H1 (cell line): ENCODE measurements at regions not wholly inside any gene's neighbourhood (a gene's known extent, or its start where the extent isn't known, plus 50 kb on each side); places are given as distances from the start of the nearest gene placed in this dataset.

ENCODE experiments used
- CTCF ChIA-PET: fragments of 300-600 bp; sonication (Branson Sonifier 250); formaldehyde crosslinking; loops from one replicate; lab custom pipeline; 2021; ENCODE audit not compliant: partially characterized antibody; lab: Charles Lee
- POLR2A ChIA-PET: fragments of 300-600 bp; sonication (Branson Sonifier 250); formaldehyde crosslinking; loops from one replicate; lab custom pipeline; 2021; ENCODE audit warnings: inconsistent platforms; ENCODE audit not compliant: partially characterized antibody; lab: Charles Lee
- DNase-seq, 2 experiments: peaks; one replicate each; pipeline versions ENCODE4 v3.0.0 to v3.0.0-alpha.2; 2010 to 2022; ENCODE audit warnings: low spot score in 2 of 2, low read depth in 1 of 2, mixed read lengths in 1 of 2
- FAIRE-seq: peaks from 2 replicates; lab custom pipeline; 2011; peaks lifted over from hg19 to GRCh38; lab: Jason Lieb, UNC
- H2AFZ ChIP-seq: 2 replicates; pipeline ENCODE4 v1.8.1; 2012; ENCODE audit warnings: low read length, inconsistent platforms
- H2AK5ac ChIP-seq: 2 replicates; pipeline ENCODE4 v1.6.1; 2013; ENCODE audit warnings: low read depth, low read length
- H2BK120ac ChIP-seq: replicated peaks from 2 replicates; pipeline ENCODE3; 2013; ENCODE audit warnings: low read depth, low read length, inconsistent platforms
- H2BK12ac ChIP-seq: 2 replicates; pipeline ENCODE4 v1.6.1; 2013; ENCODE audit warnings: low read depth, low read length
- H2BK15ac ChIP-seq: 2 replicates; pipeline ENCODE4 v1.6.1; 2013; ENCODE audit warnings: low read length
- H2BK20ac ChIP-seq: 2 replicates; pipeline ENCODE4 v1.6.1; 2013; ENCODE audit warnings: low read length
- H2BK5ac ChIP-seq: 2 replicates; pipeline ENCODE4 v1.6.1; 2013; ENCODE audit warnings: low read depth, low read length
- H3K14ac ChIP-seq: 2 replicates; pipeline ENCODE4 v1.6.1; 2013; ENCODE audit warnings: inconsistent platforms; ENCODE audit not compliant: insufficient read length
- H3K18ac ChIP-seq: 2 replicates; pipeline ENCODE4 v1.6.1; 2013; ENCODE audit warnings: low read length; ENCODE audit errors: extremely low read depth
- H3K23ac ChIP-seq: 2 replicates; pipeline ENCODE4 v1.6.1; 2013; ENCODE audit warnings: inconsistent platforms; ENCODE audit not compliant: insufficient read length
- H3K23me2 ChIP-seq: 2 replicates; pipeline ENCODE4 v1.6.1; 2013; ENCODE audit warnings: low read depth, low read length
- H3K27ac ChIP-seq: 2 replicates; pipeline ENCODE4 v1.6.1; 2011; ENCODE audit warnings: low read depth, low read length, inconsistent platforms
- H3K27me3 ChIP-seq, 4 experiments: replicated peaks in 1 of 4; 1 replicate in 1 of 4; 2 replicates in 3 of 4; pipeline versions ENCODE4 v1.6.1 to v1.8.1; 2011 to 2013; ENCODE audit warnings: low read length in 3 of 4, mild to moderate bottlenecking in 3 of 4, inconsistent platforms in 2 of 4, mixed read lengths in 2 of 4, moderate library complexity in 1 of 4; ENCODE audit not compliant: control insufficient read depth in 3 of 4, insufficient read depth in 3 of 4; ENCODE audit errors: extremely low read depth in 1 of 4
- H3K36me3 ChIP-seq, 4 experiments: 2 replicates each; pipeline versions ENCODE4 v1.6.1 to v1.8.1; 2011 to 2013; ENCODE audit warnings: mild to moderate bottlenecking in 4 of 4, low read length in 3 of 4, moderate library complexity in 2 of 4, control low read depth in 1 of 4, inconsistent platforms in 1 of 4; ENCODE audit not compliant: insufficient read depth in 4 of 4, control insufficient read depth in 2 of 4
- H3K4ac ChIP-seq: replicated peaks from 2 replicates; pipeline ENCODE3; 2013; ENCODE audit warnings: low read length, low read depth, mixed read lengths, inconsistent platforms; ENCODE audit not compliant: insufficient read length
- H3K4me1 ChIP-seq, 4 experiments: replicated peaks in 1 of 4; 1 replicate in 1 of 4; 2 replicates in 3 of 4; pipeline versions ENCODE4 v1.6.1 to v1.8.1; 2011 to 2013; ENCODE audit warnings: low read length in 3 of 4, inconsistent platforms in 2 of 4, mixed read lengths in 1 of 4; ENCODE audit not compliant: insufficient read depth in 4 of 4, control insufficient read depth in 3 of 4
- H3K4me2 ChIP-seq, 2 experiments: 2 replicates each; pipeline versions ENCODE4 v1.6.1 to v1.8.1; 2011 to 2013; ENCODE audit warnings: low read depth in 2 of 2, low read length in 2 of 2, control low read depth in 1 of 2, inconsistent platforms in 1 of 2, mild to moderate bottlenecking in 1 of 2; ENCODE audit not compliant: insufficient read depth in 1 of 2
- H3K4me3 ChIP-seq, 4 experiments: fragments of 200-600, 300-600 bp in 1 of 4; sonication (generic), shearing (Covaris generic), sonication (Bioruptor Twin) in 1 of 4; 2 replicates each; pipeline versions ENCODE4 v1.5.1 to v1.8.1; 2011 to 2016; ENCODE audit warnings: low read length in 4 of 4, low read depth in 3 of 4, control low read depth in 2 of 4, inconsistent platforms in 2 of 4, mild to moderate bottlenecking in 2 of 4, mixed read lengths in 1 of 4, moderate library complexity in 1 of 4; ENCODE audit not compliant: insufficient read depth in 2 of 4; ENCODE audit errors: extremely low read depth in 1 of 4
- H3K56ac ChIP-seq: replicated peaks from 2 replicates; pipeline ENCODE3; 2013; ENCODE audit warnings: low read depth, mild to moderate bottlenecking, mixed read lengths, low read length, inconsistent platforms; ENCODE audit not compliant: insufficient read length
- H3K79me1 ChIP-seq: 2 replicates; pipeline ENCODE4 v1.6.1; 2013; ENCODE audit warnings: low read depth, low read length, control low read depth
- H3K79me2 ChIP-seq, 2 experiments: 2 replicates each; pipeline versions ENCODE4 v1.6.1 to v1.8.1; 2012 to 2013; ENCODE audit warnings: low read length in 2 of 2, mild to moderate bottlenecking in 2 of 2, inconsistent platforms in 1 of 2; ENCODE audit not compliant: insufficient read depth in 2 of 2, control insufficient read depth in 1 of 2
- H3K9ac ChIP-seq, 4 experiments: replicated peaks in 1 of 4; 1 replicate in 1 of 4; 2 replicates in 3 of 4; pipeline versions ENCODE4 v1.6.1 to v1.8.1; 2011 to 2013; ENCODE audit warnings: low read depth in 3 of 4, low read length in 3 of 4, control low read depth in 2 of 4, mild to moderate bottlenecking in 2 of 4, moderate library complexity in 2 of 4, inconsistent platforms in 1 of 4; ENCODE audit errors: extremely low read depth in 1 of 4
- H3K9me3 ChIP-seq, 2 experiments: 2 replicates each; pipeline versions ENCODE4 v1.6.1 to v1.8.1; 2012 to 2013; ENCODE audit warnings: mild to moderate bottlenecking in 2 of 2, moderate library complexity in 2 of 2, control low read depth in 1 of 2, inconsistent platforms in 1 of 2, low read depth in 1 of 2, low read length in 1 of 2, mixed read lengths in 1 of 2; ENCODE audit not compliant: insufficient read depth in 2 of 2
- H4K20me1 ChIP-seq, 2 experiments: replicated peaks in 1 of 2; 2 replicates each; pipeline versions ENCODE3 to v1.8.1; 2011 to 2013; ENCODE audit warnings: inconsistent platforms in 2 of 2, low read length in 2 of 2, mild to moderate bottlenecking in 1 of 2; ENCODE audit not compliant: insufficient read depth in 2 of 2, control insufficient read depth in 1 of 2
- H4K5ac ChIP-seq: 2 replicates; pipeline ENCODE4 v1.6.1; 2013; ENCODE audit warnings: low read length, low read depth, mixed read lengths, inconsistent platforms; ENCODE audit not compliant: insufficient read length
- H4K8ac ChIP-seq: 2 replicates; pipeline ENCODE4 v1.8.0; 2013; ENCODE audit warnings: mild to moderate bottlenecking, moderate library complexity, low read length, inconsistent platforms; ENCODE audit not compliant: insufficient read depth; ENCODE audit errors: extremely low read depth
- H4K91ac ChIP-seq: replicated peaks from 2 replicates; pipeline ENCODE3; 2013; ENCODE audit warnings: low read length, mixed read lengths, inconsistent platforms; ENCODE audit not compliant: insufficient read length
- CHD2 ChIP-seq: IDR thresholded peaks from 2 replicates; pipeline ENCODE4 v1.6.1; 2012; ENCODE audit warnings: low read length, improper control_type of control experiment
- EZH2 ChIP-seq: fragments of 200-600 bp; sonication (generic); IDR thresholded peaks from 2 replicates; pipeline ENCODE4 v1.7.1; 2012; ENCODE audit warnings: low read depth, mild to moderate bottlenecking, moderate library complexity, low read length, inconsistent platforms; ENCODE audit not compliant: severe bottlenecking
- ZNF274 ChIP-seq: IDR thresholded peaks from 2 replicates; pipeline ENCODE4 v1.7.0; 2012; ENCODE audit warnings: low read length, borderline replicate concordance; ENCODE audit errors: extremely low read depth
- WGBS, 2 experiments: shearing (Covaris generic) in 1 of 2; methylation state at CpG; one replicate each; pipeline versions ENCODE4 v1.1.6 to v1.1.7; 2013 to 2015; ENCODE audit warnings: low lambda C conversion rate in 2 of 2, mixed read lengths in 2 of 2, inconsistent platforms in 1 of 2, low coverage in 1 of 2, missing lambda C conversion rate in 1 of 2; ENCODE audit not compliant: insufficient replicate concordance in 2 of 2, insufficient coverage in 1 of 2, insufficient read length in 1 of 2; ENCODE audit errors: extremely low coverage in 1 of 2, missing lambda C conversion rate in 1 of 2; 5-methylcytosine and 5-hydroxymethylcytosine counted together

- peak overlapping the region in 1 of 4 experiments; percentile 1; a peak in 1 of 8 replicates for H3K4me3 ChIP-seq
- H4K8ac ChIP-seq = no peak overlapping the region
- POLR2A ChIA-PET = interaction anchor here (1.0 to 1.9 kb wide), 4 partner anchors 10 to 20 kb away, joined by 3 to 5 read pairs (median 4); no protein-coding TSS in a partner anchor
- H3K4me1 ChIP-seq = peaks cover 3 to 19% (median 12%) of the 10 kb centered on the region in 4 experiments; a peak in 6 of 7 replicates
- H3K23ac ChIP-seq = no peak overlapping the region
- DNase-seq (no peak), FAIRE-seq (no peak)
- peak overlapping the region; percentile 67; the same call in 1 of the 2 replicates for H2BK20ac ChIP-seq
- no peak overlapping the region for H3K56ac ChIP-seq
- peak overlapping the region; percentile 79 for H2BK5ac ChIP-seq
- H3K23me2 ChIP-seq = no peaks in the 10 kb centered on the region
- H3K18ac ChIP-seq = no peak overlapping the region; the same call in 1 of the 2 replicates
- no peak overlapping the region for H3K4ac ChIP-seq
- H2BK120ac ChIP-seq = peak overlapping the region; percentile 7
- peaks cover 0 to 4% (median 0%) of the 10 kb centered on the region in 4 experiments; a peak in 1 of 8 replicates for H3K36me3 ChIP-seq
- peak overlapping the region; percentile 13 to 39; a peak in 3 of 4 replicates for H3K4me2 ChIP-seq
- no peak overlapping the region; the same call in 1 of the 2 replicates for H2AK5ac ChIP-seq
- peak overlapping the region; percentile 12 for H4K91ac ChIP-seq
- no peak overlapping the region for H2AFZ ChIP-seq
- WGBS, 2 experiments = 46% methylated on average over 5 of the region's 5 CpGs; no CpG with 5 or more reads in 1 of the 2 experiments
- H3K79me1 ChIP-seq = 0 out of 2 replicates have a peak, but pooled peaks cover 2% of the 10 kb centered on the region
- no peaks in the 10 kb centered on the region for H4K20me1 ChIP-seq
- H2BK15ac ChIP-seq = no peak overlapping the region
- no peaks in the 10 kb centered on the region for H3K79me2 ChIP-seq
- no peak for TF ChIP-seq ZNF274
- TF ChIP-seq CHD2 = 0 out of 2 replicates have a peak, but pooled peaks have one; percentile 5
- no peak for TF ChIP-seq EZH2
- H3K9me3 ChIP-seq = peaks cover 0 to 5% of the 10 kb centered on the region in 2 experiments; a peak in 1 of 4 replicates
- H3K27ac ChIP-seq = peak overlapping the region; percentile 23; the same call in 1 of the 2 replicates
- H3K9ac ChIP-seq = no peak overlapping the region
- H2BK12ac ChIP-seq = no peak overlapping the region; the same call in none of the 2 replicates
- no peak overlapping the region for H3K14ac ChIP-seq
- H4K5ac ChIP-seq = no peak overlapping the region
- CTCF ChIA-PET = no interaction called here
- H3K27me3 ChIP-seq = no peaks in the 10 kb centered on the region; a peak in 1 of 7 replicates
Observed at GRCh38 chr2:7899241-7899640, 782.6 kb upstream of the ID2 start.
